ENCODE measurements at regions not wholly inside any gene's neighbourhood (a gene's known extent, or its start where the extent isn't known, plus 50 kb on each side); places are given as distances from the start of the nearest gene placed in this dataset.

GRCh38 chr4:187166886-187167512 lies 443.3 kb upstream of the FAT1 start:
- no peaks in the 10 kb centered on the region for H3K27me3 ChIP-seq (replicated peaks; ENCODE audit: control insufficient read depth, insufficient read depth, low read length)
- no peaks in the 10 kb centered on the region for H3K36me3 ChIP-seq (ENCODE audit: control insufficient read depth, insufficient read depth, low read length)
- no peak overlapping the region for H3K4me3 ChIP-seq (replicated peaks; ENCODE audit: low read depth, low read length)
- no peak for TF ChIP-seq CTCF (IDR thresholded peaks at IDR 0.05; ENCODE audit: insufficient read depth, low read length, poor library complexity, severe bottlenecking)
- DNase-seq (ENCODE audit: extremely low read depth, insufficient read length): no peak

GRCh38 chr4:187171706-187172339 lies 448.2 kb upstream of the FAT1 start:
- no peak for TF ChIP-seq CTCF (IDR thresholded peaks at IDR 0.05; ENCODE audit: insufficient read depth, low read length, poor library complexity, severe bottlenecking)
- no peak overlapping the region for H3K4me3 ChIP-seq (replicated peaks; ENCODE audit: low read depth, low read length)
- no peaks in the 10 kb centered on the region for H3K27me3 ChIP-seq (replicated peaks; ENCODE audit: control insufficient read depth, insufficient read depth, low read length)
- no peak for DNase-seq (ENCODE audit: extremely low read depth, insufficient read length)
- H3K36me3 ChIP-seq (ENCODE audit: control insufficient read depth, insufficient read depth, low read length): no peaks in the 10 kb centered on the region

- no peak overlapping the region for H3K4me3 ChIP-seq (replicated peaks; ENCODE audit: low read depth, low read length)
- no peak for DNase-seq (ENCODE audit: extremely low read depth, insufficient read length)
- TF ChIP-seq CTCF (IDR thresholded peaks at IDR 0.05; ENCODE audit: insufficient read depth, low read length, poor library complexity, severe bottlenecking): no peak
- no peaks in the 10 kb centered on the region for H3K36me3 ChIP-seq (ENCODE audit: control insufficient read depth, insufficient read depth, low read length)
- no peaks in the 10 kb centered on the region for H3K27me3 ChIP-seq (replicated peaks; ENCODE audit: control insufficient read depth, insufficient read depth, low read length)
These were observed 448.7 kb upstream of the FAT1 start for GRCh38 chr4:187172340-187172761.

- no peak for DNase-seq (ENCODE audit: extremely low read depth, insufficient read length)
- Histone ChIP-seq H3K27me3 (replicated peaks; ENCODE audit: control insufficient read depth, insufficient read depth, low read length) (no peaks in the 10 kb centered on the region), H3K4me3 (replicated peaks; ENCODE audit: low read depth, low read length) (no peak overlapping the region), H3K36me3 (ENCODE audit: control insufficient read depth, insufficient read depth, low read length) (no peaks in the 10 kb centered on the region)
- no peak for TF ChIP-seq CTCF (IDR thresholded peaks at IDR 0.05; ENCODE audit: insufficient read depth, low read length, poor library complexity, severe bottlenecking)
These were observed 451.1 kb upstream of the FAT1 start for GRCh38 chr4:187174749-187175148.

- Histone ChIP-seq H3K36me3 (ENCODE audit: control insufficient read depth, insufficient read depth, low read length) (no peaks in the 10 kb centered on the region), H3K4me3 (replicated peaks; ENCODE audit: low read depth, low read length) (no peak overlapping the region), H3K27me3 (replicated peaks; ENCODE audit: control insufficient read depth, insufficient read depth, low read length) (no peaks in the 10 kb centered on the region)
- no peak for TF ChIP-seq CTCF (IDR thresholded peaks at IDR 0.05; ENCODE audit: insufficient read depth, low read length, poor library complexity, severe bottlenecking)
- no peak for DNase-seq (ENCODE audit: extremely low read depth, insufficient read length)
These were observed 451.5 kb upstream of the FAT1 start for GRCh38 chr4:187175197-187175596.

Measured in GM06990 (cell line).